T-helper 2 cell treated with Interferon-gamma antibody and Interleukin-4, amounts not matched to agents 100 ng/mL and 5 ng/mL, for 36 hours (primary cell): ENCODE measurements at regions not wholly inside any gene's neighbourhood (a gene's known extent, or its start where the extent isn't known, plus 50 kb on each side); places are given as distances from the start of the nearest gene placed in this dataset.

ENCODE experiments used
- intact Hi-C: fragments of 100-400 bp; cut with micrococcal nuclease; formaldehyde crosslinking; loops from one replicate; pipeline ENCODE4 v1.15.1; 2023

DNA sequence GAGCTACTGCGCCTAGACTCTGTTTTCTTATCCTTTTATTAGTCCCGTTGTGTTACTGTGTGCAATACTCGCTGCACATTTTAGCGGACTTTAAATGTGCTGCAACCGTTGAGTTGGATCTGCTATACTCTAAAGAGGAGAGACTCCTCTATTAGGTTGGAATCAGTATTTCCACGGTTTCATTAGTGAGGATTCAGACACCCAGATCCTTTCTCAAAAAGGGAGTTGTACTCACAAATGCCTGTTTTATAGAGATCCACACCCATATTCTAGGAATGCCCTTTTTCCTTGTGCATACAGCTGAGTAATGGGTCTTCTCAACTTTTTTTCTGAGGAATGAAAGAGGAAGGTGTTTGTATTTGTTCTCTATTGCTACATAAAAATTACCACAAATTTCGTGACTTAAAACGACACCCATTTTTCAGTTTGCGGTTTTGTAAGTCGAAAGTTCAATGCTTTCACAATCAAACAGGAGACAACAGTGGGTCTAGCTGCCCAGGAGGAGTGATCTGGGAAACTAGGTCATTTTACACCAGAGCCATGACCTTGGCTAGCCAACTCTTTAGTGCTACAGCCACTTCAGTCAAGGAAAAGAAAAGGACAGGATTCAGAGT is 52.8 kb upstream of the SLC44A1 start:
- intact Hi-C loops = no loop called here

DNA sequence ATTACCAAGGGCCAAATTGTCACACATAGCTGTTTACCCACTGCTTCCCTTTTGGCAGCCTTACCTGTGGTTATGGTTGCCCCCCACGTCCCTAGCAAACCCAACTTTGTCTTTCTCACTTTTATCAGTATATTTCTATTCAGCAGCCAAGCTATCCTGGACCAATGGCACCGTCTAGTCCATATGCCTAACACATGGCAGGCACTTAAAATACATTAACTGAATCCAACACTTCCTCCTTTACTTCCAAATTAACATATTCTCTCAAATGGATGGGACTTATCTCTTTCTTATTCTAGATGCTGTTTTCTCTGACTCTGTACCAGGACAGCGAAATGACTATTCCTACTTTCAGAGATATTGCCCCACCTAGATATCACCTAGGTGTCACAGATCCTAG is 50.9 kb upstream of the SLC44A1 start:
- intact Hi-C loops = no loop called here

DNA sequence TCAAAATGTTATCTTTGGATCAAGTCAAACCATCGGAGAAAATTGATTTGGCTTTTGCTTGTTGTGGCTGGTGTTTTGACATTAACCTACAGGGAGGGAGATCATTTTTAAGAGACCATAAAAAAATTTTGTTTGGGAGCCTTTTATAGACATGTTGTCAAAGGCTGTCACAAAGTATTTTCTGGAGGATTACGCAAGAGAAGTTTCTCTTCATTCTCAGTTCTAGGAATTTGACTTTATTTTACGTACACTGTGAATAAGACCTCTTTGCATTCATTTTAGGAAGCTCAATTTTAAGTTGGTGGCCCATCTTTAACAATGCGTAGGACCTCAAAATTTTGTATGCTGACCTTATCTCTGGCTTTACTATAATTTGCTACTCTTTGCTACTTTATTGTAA is 50.2 kb upstream of the SLC44A1 start:
- intact Hi-C loops = no loop called here
